HepG2 (cell line): ENCODE measurements at regions not wholly inside any gene's neighbourhood (a gene's known extent, or its start where the extent isn't known, plus 50 kb on each side); places are given as distances from the start of the nearest gene placed in this dataset.

Experiments used
- CTCF ChIP-seq: sonication (generic); formaldehyde crosslinking; IDR thresholded peaks from 2 replicates; pipeline ENCODE4 v1.5.0; 2020; ENCODE audit warnings: mild to moderate bottlenecking, missing genetic modification reagents, moderate library complexity
- GABPA ChIP-seq, 2 experiments: IDR thresholded peaks; 2 replicates each; pipeline ENCODE4 v1.6.1; 2011 to 2016; ENCODE audit warnings: low read depth in 2 of 2, low read length in 1 of 2, missing biosample characterization in 1 of 2, missing genetic modification characterization in 1 of 2
- HMG20A ChIP-seq: IDR thresholded peaks from 2 replicates; pipeline ENCODE4 v1.6.1; 2016; ENCODE audit warnings: borderline replicate concordance
- SPEN ChIP-seq: sonication (generic); formaldehyde crosslinking; IDR thresholded peaks from 2 replicates; pipeline ENCODE4 v1.5.1; 2020; ENCODE audit warnings: low read depth, mild to moderate bottlenecking, missing genetic modification reagents
- SRSF9 ChIP-seq: fragments of 200-400 bp; formaldehyde crosslinking; IDR thresholded peaks from 2 replicates; pipeline ENCODE4 v1.6.1; 2018; ENCODE audit warnings: borderline replicate concordance, mild to moderate bottlenecking, low read depth, low read length; ENCODE audit not compliant: insufficient read depth, poor library complexity, severe bottlenecking
- YY1 ChIP-seq: IDR thresholded peaks from 2 replicates; pipeline ENCODE4 v1.6.1; 2011; ENCODE audit warnings: low read length, low read depth, moderate library complexity, mild to moderate bottlenecking; ENCODE audit not compliant: insufficient read depth, insufficient replicate concordance

GRCh38 chr3:20561166-20561565 lies 375.2 kb upstream of the SGO1 start:
- TF ChIP-seq CTCF (CRISPR knock-in tag) (no peak), SRSF9 (no peak), YY1 (no peak), GABPA (IDR thresholded peaks at IDR 0.05; ENCODE audit: low read depth, low read length) (no peak), GABPA (CRISPR knock-in tag; IDR thresholded peaks at IDR 0.05; ENCODE audit: low read depth) (no peak), HMG20A (no peak), SPEN (no peak)
